ENCODE measurements at regions not wholly inside any gene's neighbourhood (a gene's known extent, or its start where the extent isn't known, plus 50 kb on each side); places are given as distances from the start of the nearest gene placed in this dataset.
"Not testable (repeated sequence)": the region's sequence is repeated elsewhere in the genome, so short reads cannot be mapped to it uniquely, and the experiment has no call there.

DNA sequence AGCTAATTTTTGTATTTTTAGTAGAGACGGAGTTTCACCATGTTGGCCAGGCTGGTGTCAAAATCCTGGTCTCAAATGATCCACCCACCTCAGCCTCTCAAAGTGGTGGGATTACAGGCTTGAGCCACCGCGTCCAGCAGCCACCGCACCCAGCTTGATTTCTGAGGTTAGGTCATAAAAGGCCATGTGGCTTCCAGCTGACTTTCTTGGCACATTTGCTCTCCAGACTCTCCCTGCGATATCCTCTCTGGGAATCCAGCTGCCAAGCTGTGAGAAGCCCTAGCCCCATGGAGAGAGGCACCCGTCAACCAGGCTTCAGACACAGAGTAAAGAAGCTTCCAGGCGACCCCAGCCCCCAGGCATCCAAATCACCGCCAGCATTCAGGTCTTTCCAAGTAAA, 58.2 kb upstream of the SPDYE9 start:
- FAIRE-seq; H3K9ac ChIP-seq (ENCODE audit: low read length in 3 of 3); H3K27ac ChIP-seq (ENCODE audit: low read depth in 2 of 2, low read length in 2 of 2); intact Hi-C loops (cut with DNase I); H3K27me3 ChIP-seq (ENCODE audit: control insufficient read depth, insufficient read depth, low read length); DNase-seq; H3K9me3 ChIP-seq (ENCODE audit: control insufficient read depth in 2 of 3, insufficient read depth in 1 of 3, low read length in 3 of 3); H3K4me1 ChIP-seq (ENCODE audit: control insufficient read depth in 2 of 3, insufficient read depth in 2 of 3, low read depth in 1 of 3, low read length in 3 of 3); H3K4me3 ChIP-seq (ENCODE audit: low read length in 3 of 3); H3K36me3 ChIP-seq (ENCODE audit: control insufficient read depth in 2 of 3, insufficient read depth in 3 of 3, low read length in 3 of 3): not testable (repeated sequence)

DNA sequence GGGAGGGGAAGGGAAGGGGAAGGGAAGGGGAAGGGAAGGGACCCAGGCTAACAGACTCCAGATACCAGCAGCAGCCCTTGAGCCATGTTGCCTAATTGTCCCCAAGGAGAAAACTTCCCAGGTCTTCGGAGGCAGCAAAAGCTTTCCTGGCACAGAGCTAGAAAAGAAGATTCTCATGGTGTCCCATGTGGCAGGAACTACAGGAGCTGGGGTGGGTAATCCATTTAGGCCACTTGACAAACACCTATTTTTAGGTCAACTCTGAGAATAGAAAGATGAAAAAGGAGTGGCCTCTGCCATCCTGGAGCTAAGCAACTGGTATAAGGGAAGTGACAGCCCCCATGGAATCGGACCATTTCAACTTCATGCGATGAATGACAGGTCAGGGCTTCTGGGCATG, 52.1 kb upstream of the SPDYE9 start:
- H3K27ac ChIP-seq (ENCODE audit: low read depth in 2 of 2, low read length in 2 of 2); DNase-seq; H3K27me3 ChIP-seq (ENCODE audit: control insufficient read depth, insufficient read depth, low read length); H3K4me3 ChIP-seq (ENCODE audit: low read length in 3 of 3); H3K36me3 ChIP-seq (ENCODE audit: control insufficient read depth in 2 of 3, insufficient read depth in 3 of 3, low read length in 3 of 3); H3K9ac ChIP-seq (ENCODE audit: low read length in 3 of 3); H3K4me1 ChIP-seq (ENCODE audit: control insufficient read depth in 2 of 3, insufficient read depth in 2 of 3, low read depth in 1 of 3, low read length in 3 of 3); H3K9me3 ChIP-seq (ENCODE audit: control insufficient read depth in 2 of 3, insufficient read depth in 1 of 3, low read length in 3 of 3); FAIRE-seq; intact Hi-C loops (cut with DNase I): not testable (repeated sequence)
